ENCODE measurements at regions not wholly inside any gene's neighbourhood (a gene's known extent, or its start where the extent isn't known, plus 50 kb on each side); places are given as distances from the start of the nearest gene placed in this dataset.

GRCh38 chr2:219778189-219778588, 150.8 kb downstream of the SLC4A3 start:
- TF ChIP-seq, protein P1, sequence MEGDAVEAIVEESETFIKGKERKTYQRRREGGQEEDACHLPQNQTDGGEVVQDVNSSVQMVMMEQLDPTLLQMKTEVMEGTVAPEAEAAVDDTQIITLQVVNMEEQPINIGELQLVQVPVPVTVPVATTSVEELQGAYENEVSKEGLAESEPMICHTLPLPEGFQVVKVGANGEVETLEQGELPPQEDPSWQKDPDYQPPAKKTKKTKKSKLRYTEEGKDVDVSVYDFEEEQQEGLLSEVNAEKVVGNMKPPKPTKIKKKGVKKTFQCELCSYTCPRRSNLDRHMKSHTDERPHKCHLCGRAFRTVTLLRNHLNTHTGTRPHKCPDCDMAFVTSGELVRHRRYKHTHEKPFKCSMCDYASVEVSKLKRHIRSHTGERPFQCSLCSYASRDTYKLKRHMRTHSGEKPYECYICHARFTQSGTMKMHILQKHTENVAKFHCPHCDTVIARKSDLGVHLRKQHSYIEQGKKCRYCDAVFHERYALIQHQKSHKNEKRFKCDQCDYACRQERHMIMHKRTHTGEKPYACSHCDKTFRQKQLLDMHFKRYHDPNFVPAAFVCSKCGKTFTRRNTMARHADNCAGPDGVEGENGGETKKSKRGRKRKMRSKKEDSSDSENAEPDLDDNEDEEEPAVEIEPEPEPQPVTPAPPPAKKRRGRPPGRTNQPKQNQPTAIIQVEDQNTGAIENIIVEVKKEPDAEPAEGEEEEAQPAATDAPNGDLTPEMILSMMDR (IDR thresholded peaks at IDR 0.05; ENCODE audit: low read length), result no peak
- TF ChIP-seq EZH2 (IDR thresholded peaks at IDR 0.05; ENCODE audit: borderline replicate concordance, low read length), result no peak

Data from OCI-LY1 (cell line).